Spleen (tissue), 7 donors: ENCODE measurements at regions not wholly inside any gene's neighbourhood (a gene's known extent, or its start where the extent isn't known, plus 50 kb on each side); places are given as distances from the start of the nearest gene placed in this dataset.

ENCODE experiments used
- POLR2A ChIP-seq, 3 donors: fragments of 450-650 bp; IDR thresholded peaks; one replicate each; pipeline ENCODE4 v1.5.1; 2017; ENCODE audit warnings: antibody characterized with exemption in 3 of 3, mild to moderate bottlenecking in 1 of 3
- POLR2AphosphoS5 ChIP-seq, 3 donors: sonication (generic); formaldehyde crosslinking; IDR thresholded peaks; one replicate each; pipeline ENCODE4 v1.5.1; 2017; ENCODE audit warnings: antibody characterized with exemption in 3 of 3
- TF ChIP-seq, protein P1 (sequence below), 11 experiments: fragments of 200-600 bp in 7 of 11; fragments of 450-650 bp in 4 of 11; sonication (generic) in 4 of 11; IDR thresholded peaks in 8 of 11; conservative IDR thresholded peaks in 3 of 11; 1 replicate in 7 of 11; 2 replicates in 4 of 11; pipeline versions ENCODE4 v1.4.0 to v1.8.0; 2016 to 2021; ENCODE audit warnings: antibody characterized with exemption in 11 of 11, inconsistent platforms in 4 of 11, mild to moderate bottlenecking in 1 of 11
- donor health status: DM: no; HTN: no; CAD: no; lungs with moderate emphysema.
- donor health status: DM: no; HTN: no; CAD: no.
- donor health status: DM: no; HTN: no; CAD: no.

DNA sequence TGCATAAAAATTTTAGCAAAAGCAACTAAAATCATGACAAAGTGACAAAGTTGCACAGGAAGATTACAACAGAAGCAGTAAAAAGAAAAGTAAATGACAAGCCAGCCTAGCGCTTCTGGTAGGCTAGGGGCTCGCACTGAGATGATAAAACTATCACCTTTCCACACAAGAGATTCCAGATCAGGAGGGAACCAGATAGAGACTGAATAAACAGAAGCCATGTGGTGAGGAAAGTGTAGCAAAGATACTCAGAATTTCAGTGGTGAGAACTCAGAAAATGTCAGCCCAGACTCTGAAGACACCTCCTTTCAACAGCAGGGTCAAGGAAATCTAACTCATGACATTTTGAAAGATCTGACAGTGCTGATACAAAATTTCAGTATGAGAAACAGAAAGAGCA lies 77.4 kb upstream of the DNAJC10 start:
- TF ChIP-seq, protein P1, sequence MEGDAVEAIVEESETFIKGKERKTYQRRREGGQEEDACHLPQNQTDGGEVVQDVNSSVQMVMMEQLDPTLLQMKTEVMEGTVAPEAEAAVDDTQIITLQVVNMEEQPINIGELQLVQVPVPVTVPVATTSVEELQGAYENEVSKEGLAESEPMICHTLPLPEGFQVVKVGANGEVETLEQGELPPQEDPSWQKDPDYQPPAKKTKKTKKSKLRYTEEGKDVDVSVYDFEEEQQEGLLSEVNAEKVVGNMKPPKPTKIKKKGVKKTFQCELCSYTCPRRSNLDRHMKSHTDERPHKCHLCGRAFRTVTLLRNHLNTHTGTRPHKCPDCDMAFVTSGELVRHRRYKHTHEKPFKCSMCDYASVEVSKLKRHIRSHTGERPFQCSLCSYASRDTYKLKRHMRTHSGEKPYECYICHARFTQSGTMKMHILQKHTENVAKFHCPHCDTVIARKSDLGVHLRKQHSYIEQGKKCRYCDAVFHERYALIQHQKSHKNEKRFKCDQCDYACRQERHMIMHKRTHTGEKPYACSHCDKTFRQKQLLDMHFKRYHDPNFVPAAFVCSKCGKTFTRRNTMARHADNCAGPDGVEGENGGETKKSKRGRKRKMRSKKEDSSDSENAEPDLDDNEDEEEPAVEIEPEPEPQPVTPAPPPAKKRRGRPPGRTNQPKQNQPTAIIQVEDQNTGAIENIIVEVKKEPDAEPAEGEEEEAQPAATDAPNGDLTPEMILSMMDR (IDR thresholded peaks at IDR 0.05 in 8 of 11, conservative IDR thresholded peaks at IDR 0.05 in 3 of 11): no peak
- TF ChIP-seq POLR2A (IDR thresholded peaks at IDR 0.05) (no peak), POLR2AphosphoS5 (IDR thresholded peaks at IDR 0.05) (no peak)
